GM23338 (cell line): ENCODE measurements at regions not wholly inside any gene's neighbourhood (a gene's known extent, or its start where the extent isn't known, plus 50 kb on each side); places are given as distances from the start of the nearest gene placed in this dataset.

Source experiments
- ATAC-seq: fragments of 200-7000 bp; cut with Tn5 transposase; 3 replicates; pipeline ENCODE4 v1.9.1; 2020
- DNase-seq: peaks from one replicate; pipeline ENCODE4 v3.0.0-alpha.2; 2015; ENCODE audit warnings: low spot score
- H2AFZ ChIP-seq: fragments of 200-600 bp; sonication (generic); 2 replicates; pipeline ENCODE4 v1.8.0; 2016; ENCODE audit warnings: antibody characterized with exemption, mild to moderate bottlenecking, moderate library complexity
- H3F3A ChIP-seq: fragments of 200-600 bp; sonication (generic); replicated peaks from 2 replicates; pipeline ENCODE4 v1.8.0; 2017; ENCODE audit warnings: antibody characterized with exemption, mixed run types, low read depth
- H3K27ac ChIP-seq: fragments of 200-600 bp; sonication (generic); 2 replicates; pipeline ENCODE4 v1.6.1; 2016; ENCODE audit warnings: low read depth
- H3K27me3 ChIP-seq: fragments of 200-600 bp; sonication (generic); 2 replicates; pipeline ENCODE4 v1.8.0; 2016; ENCODE audit warnings: mild to moderate bottlenecking, mixed run types, moderate library complexity; ENCODE audit not compliant: insufficient read depth
- H3K36me3 ChIP-seq: fragments of 200-600 bp; sonication (generic); 2 replicates; pipeline ENCODE4 v1.8.0; 2016; ENCODE audit warnings: mild to moderate bottlenecking; ENCODE audit not compliant: insufficient read depth
- H3K4me1 ChIP-seq: fragments of 200-600 bp; sonication (generic); 2 replicates; pipeline ENCODE4 v1.8.0; 2016; ENCODE audit warnings: mild to moderate bottlenecking, moderate library complexity; ENCODE audit not compliant: insufficient read depth
- H3K4me2 ChIP-seq: fragments of 200-600 bp; sonication (generic); 2 replicates; pipeline ENCODE4 v1.7.1; 2017; ENCODE audit warnings: mixed run types
- H3K4me3 ChIP-seq: fragments of 200-600 bp; sonication (generic); 2 replicates; pipeline ENCODE4 v1.6.1; 2016; ENCODE audit warnings: mixed run types
- H3K79me2 ChIP-seq: fragments of 200-600 bp; sonication (generic); replicated peaks from 2 replicates; pipeline ENCODE4 v1.8.0; 2017; ENCODE audit warnings: mild to moderate bottlenecking; ENCODE audit not compliant: insufficient read depth
- H3K9me2 ChIP-seq: fragments of 200-600 bp; sonication (generic); 2 replicates; pipeline ENCODE4 v1.8.0; 2017; ENCODE audit not compliant: insufficient read depth
- H4K20me1 ChIP-seq: fragments of 200-600 bp; sonication (generic); replicated peaks from 2 replicates; pipeline ENCODE4 v1.8.0; 2017; ENCODE audit warnings: mild to moderate bottlenecking; ENCODE audit not compliant: insufficient read depth
- H3K27ac Mint-ChIP-seq: 2 replicates; pipeline ENCODE4 v1.8.0; 2020; ENCODE audit warnings: inconsistent platforms, mild to moderate bottlenecking, moderate library complexity, mixed read lengths
- H3K27me3 Mint-ChIP-seq: 3 replicates; pipeline ENCODE4 v1.8.0; 2022; ENCODE audit warnings: low read depth, mild to moderate bottlenecking, moderate library complexity, mixed read lengths, inconsistent platforms; ENCODE audit not compliant: insufficient read depth, poor library complexity
- H3K36me3 Mint-ChIP-seq: 3 replicates; pipeline ENCODE4 v1.8.0; 2021; ENCODE audit warnings: low read depth, mild to moderate bottlenecking, inconsistent platforms, moderate library complexity, mixed read lengths
- H3K4me1 Mint-ChIP-seq: 3 replicates; pipeline ENCODE4 v1.8.0; 2020; ENCODE audit warnings: mild to moderate bottlenecking, inconsistent platforms, mixed read lengths
- H3K4me3 Mint-ChIP-seq: 3 replicates; pipeline ENCODE4 v1.8.0; 2021; ENCODE audit warnings: moderate library complexity, mild to moderate bottlenecking, inconsistent platforms, mixed read lengths
- H3K9me3 Mint-ChIP-seq: 3 replicates; pipeline ENCODE4 v1.8.0; 2020; ENCODE audit warnings: moderate library complexity, mild to moderate bottlenecking, inconsistent platforms, mixed read lengths
- ETS1 ChIP-seq: IDR thresholded peaks from 2 replicates; pipeline ENCODE4 v1.6.1; 2016; ENCODE audit warnings: antibody characterized with exemption
- EZH2 ChIP-seq: fragments of 200-600 bp; sonication (generic); IDR thresholded peaks from one replicate; pipeline ENCODE4 v1.8.0; 2017; ENCODE audit warnings: antibody characterized with exemption, mild to moderate bottlenecking, low read depth; ENCODE audit not compliant: unreplicated experiment
- EZH2phosphoT487 ChIP-seq: fragments of 200-600 bp; sonication (generic); IDR thresholded peaks from one replicate; pipeline ENCODE4 v1.8.1; 2018; ENCODE audit warnings: antibody characterized with exemption; ENCODE audit not compliant: unreplicated experiment
- JUNB ChIP-seq: IDR thresholded peaks from one replicate; pipeline ENCODE4 v1.6.1; 2016; ENCODE audit warnings: antibody characterized with exemption; ENCODE audit not compliant: unreplicated experiment
- NANOG ChIP-seq: IDR thresholded peaks from 2 replicates; pipeline ENCODE4 v1.6.1; 2016; ENCODE audit warnings: antibody characterized with exemption, borderline replicate concordance
- POLR2AphosphoS5 ChIP-seq: IDR thresholded peaks from 2 replicates; pipeline ENCODE4 v1.6.1; 2016; ENCODE audit warnings: antibody characterized with exemption, low read depth
- STAT1 ChIP-seq: IDR thresholded peaks from one replicate; pipeline ENCODE4 v1.6.1; 2016; ENCODE audit warnings: antibody characterized with exemption; ENCODE audit not compliant: unreplicated experiment
- ZNF114 ChIP-seq: fragments of 250-450 bp; sonication (Bioruptor Pico); IDR thresholded peaks from 2 replicates; pipeline ENCODE4 v1.5.0; 2020; ENCODE audit warnings: mild to moderate bottlenecking, moderate library complexity
- ZNF331 ChIP-seq: fragments of 250-450 bp; sonication (Bioruptor Pico); IDR thresholded peaks from 2 replicates; pipeline ENCODE4 v1.5.0; 2020; ENCODE audit warnings: low read depth, mild to moderate bottlenecking, moderate library complexity
- ZNF462 ChIP-seq: fragments of 250-450 bp; sonication (Bioruptor Pico); IDR thresholded peaks from 2 replicates; pipeline ENCODE4 v1.5.0; 2020; ENCODE audit warnings: mild to moderate bottlenecking, moderate library complexity
- TF ChIP-seq, protein P1 (sequence below): IDR thresholded peaks from one replicate; pipeline ENCODE4 v1.6.1; 2018; ENCODE audit warnings: antibody characterized with exemption; ENCODE audit not compliant: unreplicated experiment

GRCh38 chr3:18807593-18807992 lies 340.7 kb upstream of the KCNH8 start (continued):
- TF ChIP-seq, protein P1, sequence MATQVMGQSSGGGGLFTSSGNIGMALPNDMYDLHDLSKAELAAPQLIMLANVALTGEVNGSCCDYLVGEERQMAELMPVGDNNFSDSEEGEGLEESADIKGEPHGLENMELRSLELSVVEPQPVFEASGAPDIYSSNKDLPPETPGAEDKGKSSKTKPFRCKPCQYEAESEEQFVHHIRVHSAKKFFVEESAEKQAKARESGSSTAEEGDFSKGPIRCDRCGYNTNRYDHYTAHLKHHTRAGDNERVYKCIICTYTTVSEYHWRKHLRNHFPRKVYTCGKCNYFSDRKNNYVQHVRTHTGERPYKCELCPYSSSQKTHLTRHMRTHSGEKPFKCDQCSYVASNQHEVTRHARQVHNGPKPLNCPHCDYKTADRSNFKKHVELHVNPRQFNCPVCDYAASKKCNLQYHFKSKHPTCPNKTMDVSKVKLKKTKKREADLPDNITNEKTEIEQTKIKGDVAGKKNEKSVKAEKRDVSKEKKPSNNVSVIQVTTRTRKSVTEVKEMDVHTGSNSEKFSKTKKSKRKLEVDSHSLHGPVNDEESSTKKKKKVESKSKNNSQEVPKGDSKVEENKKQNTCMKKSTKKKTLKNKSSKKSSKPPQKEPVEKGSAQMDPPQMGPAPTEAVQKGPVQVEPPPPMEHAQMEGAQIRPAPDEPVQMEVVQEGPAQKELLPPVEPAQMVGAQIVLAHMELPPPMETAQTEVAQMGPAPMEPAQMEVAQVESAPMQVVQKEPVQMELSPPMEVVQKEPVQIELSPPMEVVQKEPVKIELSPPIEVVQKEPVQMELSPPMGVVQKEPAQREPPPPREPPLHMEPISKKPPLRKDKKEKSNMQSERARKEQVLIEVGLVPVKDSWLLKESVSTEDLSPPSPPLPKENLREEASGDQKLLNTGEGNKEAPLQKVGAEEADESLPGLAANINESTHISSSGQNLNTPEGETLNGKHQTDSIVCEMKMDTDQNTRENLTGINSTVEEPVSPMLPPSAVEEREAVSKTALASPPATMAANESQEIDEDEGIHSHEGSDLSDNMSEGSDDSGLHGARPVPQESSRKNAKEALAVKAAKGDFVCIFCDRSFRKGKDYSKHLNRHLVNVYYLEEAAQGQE, result no peak
- no peak for TF ChIP-seq JUNB
- no peak for TF ChIP-seq ETS1

GRCh38 chr3:18806633-18807032 lies 341.7 kb upstream of the KCNH8 start:
- H2AFZ ChIP-seq, result no peak overlapping the region
- ATAC-seq (no peak), DNase-seq (no peak)
- no peaks in the 10 kb centered on the region for H3F3A ChIP-seq
- Mint-ChIP-seq H3K4me1 (0 out of 3 replicates have a peak, but pooled peaks cover 1% of the 10 kb centered on the region), H3K4me3 (no peak overlapping the region), H3K27ac (no peak overlapping the region), H3K9me3 (no peaks in the 10 kb centered on the region), H3K36me3 (no peaks in the 10 kb centered on the region), H3K27me3 (no peaks in the 10 kb centered on the region)
- 0 out of 2 replicates have a peak, but pooled peaks cover 2% of the 10 kb centered on the region for H3K9me2 ChIP-seq
- H3K79me2 ChIP-seq, result no peaks in the 10 kb centered on the region
- H3K27me3 ChIP-seq, result no peaks in the 10 kb centered on the region
- no peaks in the 10 kb centered on the region for H3K36me3 ChIP-seq
- TF ChIP-seq ZNF331 (CRISPR knock-in tag) (no peak), ZNF114 (CRISPR knock-in tag) (no peak), EZH2 (no peak), POLR2AphosphoS5 (no peak), ZNF462 (CRISPR knock-in tag) (no peak), NANOG (no peak), STAT1 (no peak), EZH2phosphoT487 (no peak), JUNB (no peak)
- TF ChIP-seq, protein P1, result no peak
- H3K27ac ChIP-seq, result no peak overlapping the region
- H3K4me2 ChIP-seq, result no peak overlapping the region
- no peak overlapping the region for H3K4me3 ChIP-seq
- H3K4me1 ChIP-seq, result no peaks in the 10 kb centered on the region
- H4K20me1 ChIP-seq, result no peaks in the 10 kb centered on the region
